CD4-positive, alpha-beta T cell (primary cell): ENCODE measurements at regions not wholly inside any gene's neighbourhood (a gene's known extent, or its start where the extent isn't known, plus 50 kb on each side); places are given as distances from the start of the nearest gene placed in this dataset.

Source experiments
- ATAC-seq: fragments of 200-7000 bp; cut with Tn5 transposase; one replicate; pipeline ENCODE4 v1.10.0; 2022; ENCODE audit warnings: mild to moderate bottlenecking; ENCODE audit not compliant: poor library complexity
- CTCF ChIA-PET: fragments of 350-600 bp; sonication (Branson Sonifier 250); formaldehyde crosslinking; loops from one replicate; lab custom pipeline; 2021; ENCODE audit warnings: antibody characterized with exemption, inconsistent platforms; lab: Charles Lee
- POLR2A ChIA-PET: fragments of 350-600 bp; sonication (Branson Sonifier 250); formaldehyde crosslinking; loops from one replicate; lab custom pipeline; 2021; ENCODE audit warnings: antibody characterized with exemption, inconsistent platforms; lab: Charles Lee
- DNase-seq, 14 experiments: peaks; one replicate each; pipeline ENCODE4 v3.0.0-alpha.2; 2013 to 2020; ENCODE audit warnings: mixed read lengths in 2 of 14
- H3K27ac ChIP-seq, 2 donors: one replicate each; pipeline versions ENCODE4 v1.5.1 to v1.7.0; 2013; ENCODE audit warnings: low read length in 2 of 2, low read depth in 1 of 2, mild to moderate bottlenecking in 1 of 2
- H3K27me3 ChIP-seq, 2 experiments: 1 replicate in 1 of 2; 2 replicates in 1 of 2; pipeline versions ENCODE4 v1.6.1 to v1.7.0; 2013; ENCODE audit warnings: low read length in 2 of 2, control low read depth in 1 of 2, mild to moderate bottlenecking in 1 of 2, moderate library complexity in 1 of 2; ENCODE audit not compliant: insufficient read depth in 2 of 2, control insufficient read depth in 1 of 2
- H3K36me3 ChIP-seq: one replicate; pipeline ENCODE4 v1.6.1; 2013; ENCODE audit warnings: low read length, control low read depth; ENCODE audit not compliant: insufficient read depth
- H3K4me1 ChIP-seq: one replicate; pipeline ENCODE4 v1.6.1; 2013; ENCODE audit warnings: low read length, control low read depth; ENCODE audit not compliant: insufficient read depth
- H3K4me3 ChIP-seq: one replicate; pipeline ENCODE4 v1.5.1; 2013; ENCODE audit warnings: mild to moderate bottlenecking, low read length, moderate library complexity
- H3K9me3 ChIP-seq, 2 experiments: 1 replicate in 1 of 2; 2 replicates in 1 of 2; pipeline versions ENCODE4 v1.6.1 to v1.7.0; 2013; ENCODE audit warnings: low read length in 2 of 2, mild to moderate bottlenecking in 2 of 2, control low read depth in 1 of 2, moderate library complexity in 1 of 2; ENCODE audit not compliant: control insufficient read depth in 1 of 2, insufficient read depth in 1 of 2
- H3K27ac Mint-ChIP-seq: one replicate; pipeline ENCODE4 v1.8.0; 2020; ENCODE audit warnings: mixed read lengths
- H3K27me3 Mint-ChIP-seq: one replicate; pipeline ENCODE4 v1.8.0; 2021; ENCODE audit warnings: mixed read lengths
- H3K36me3 Mint-ChIP-seq: one replicate; pipeline ENCODE4 v1.8.0; 2021; ENCODE audit warnings: low read depth, mixed read lengths
- H3K4me1 Mint-ChIP-seq: one replicate; pipeline ENCODE4 v1.8.0; 2021; ENCODE audit warnings: low read depth, mixed read lengths
- H3K4me3 Mint-ChIP-seq: one replicate; pipeline ENCODE4 v1.8.0; 2020; ENCODE audit warnings: mild to moderate bottlenecking, mixed read lengths
- H3K9me3 Mint-ChIP-seq: one replicate; pipeline ENCODE4 v1.8.0; 2020; ENCODE audit warnings: mixed read lengths
- intact Hi-C, 2 experiments: fragments of 100-400 bp; cut with DNase I in 1 of 2; cut with micrococcal nuclease in 1 of 2; formaldehyde crosslinking; loops; one replicate each; pipeline versions ENCODE4 v1.15.1 to v1.9.0; 2023 to 2025; cut with DNase I, micrococcal nuclease
- TF ChIP-seq, protein P1 (sequence below): fragments of 200-600 bp; IDR thresholded peaks from one replicate; pipeline ENCODE4 v1.8.0; 2022; ENCODE audit warnings: antibody characterized with exemption, mild to moderate bottlenecking

DNA sequence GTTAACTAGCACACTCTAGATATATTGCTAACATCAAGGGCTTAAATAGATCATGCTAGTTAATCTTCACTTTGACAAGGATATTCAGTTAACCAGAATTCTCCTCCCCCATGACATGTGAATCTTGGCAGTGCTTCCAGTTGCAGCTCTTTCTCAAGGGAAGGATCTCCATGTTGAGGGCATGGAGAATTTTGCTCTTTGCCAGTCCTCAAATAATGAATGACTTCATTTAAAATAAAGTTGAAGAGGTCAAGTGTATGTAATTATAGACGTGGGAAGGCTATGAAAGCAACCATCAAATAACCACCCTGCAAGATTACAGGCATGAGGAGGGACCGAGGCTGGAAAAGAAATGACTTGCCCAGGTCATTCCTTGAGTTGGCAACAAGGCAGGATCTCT lies 87.3 kb upstream of the CPEB2 start:
- Mint-ChIP-seq H3K27ac (no peak overlapping the region), H3K4me3 (no peak overlapping the region), H3K27me3 (peaks cover 20% of the 10 kb centered on the region), H3K36me3 (no peaks in the 10 kb centered on the region), H3K9me3 (no peaks in the 10 kb centered on the region), H3K4me1 (no peaks in the 10 kb centered on the region)
- Histone ChIP-seq H3K36me3 (no peaks in the 10 kb centered on the region), H3K27me3 (peaks cover 0 to 11% of the 10 kb centered on the region in 2 experiments), H3K27ac (no peak overlapping the region), H3K4me3 (no peak overlapping the region), H3K9me3 (no peaks in the 10 kb centered on the region), H3K4me1 (no peaks in the 10 kb centered on the region)
- ATAC-seq: no peak
- intact Hi-C loops: no loop called here
- DNase-seq: no peak
- ChIA-PET CTCF (no interaction called here), POLR2A (no interaction called here)
- TF ChIP-seq, protein P1, sequence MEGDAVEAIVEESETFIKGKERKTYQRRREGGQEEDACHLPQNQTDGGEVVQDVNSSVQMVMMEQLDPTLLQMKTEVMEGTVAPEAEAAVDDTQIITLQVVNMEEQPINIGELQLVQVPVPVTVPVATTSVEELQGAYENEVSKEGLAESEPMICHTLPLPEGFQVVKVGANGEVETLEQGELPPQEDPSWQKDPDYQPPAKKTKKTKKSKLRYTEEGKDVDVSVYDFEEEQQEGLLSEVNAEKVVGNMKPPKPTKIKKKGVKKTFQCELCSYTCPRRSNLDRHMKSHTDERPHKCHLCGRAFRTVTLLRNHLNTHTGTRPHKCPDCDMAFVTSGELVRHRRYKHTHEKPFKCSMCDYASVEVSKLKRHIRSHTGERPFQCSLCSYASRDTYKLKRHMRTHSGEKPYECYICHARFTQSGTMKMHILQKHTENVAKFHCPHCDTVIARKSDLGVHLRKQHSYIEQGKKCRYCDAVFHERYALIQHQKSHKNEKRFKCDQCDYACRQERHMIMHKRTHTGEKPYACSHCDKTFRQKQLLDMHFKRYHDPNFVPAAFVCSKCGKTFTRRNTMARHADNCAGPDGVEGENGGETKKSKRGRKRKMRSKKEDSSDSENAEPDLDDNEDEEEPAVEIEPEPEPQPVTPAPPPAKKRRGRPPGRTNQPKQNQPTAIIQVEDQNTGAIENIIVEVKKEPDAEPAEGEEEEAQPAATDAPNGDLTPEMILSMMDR: no peak

DNA sequence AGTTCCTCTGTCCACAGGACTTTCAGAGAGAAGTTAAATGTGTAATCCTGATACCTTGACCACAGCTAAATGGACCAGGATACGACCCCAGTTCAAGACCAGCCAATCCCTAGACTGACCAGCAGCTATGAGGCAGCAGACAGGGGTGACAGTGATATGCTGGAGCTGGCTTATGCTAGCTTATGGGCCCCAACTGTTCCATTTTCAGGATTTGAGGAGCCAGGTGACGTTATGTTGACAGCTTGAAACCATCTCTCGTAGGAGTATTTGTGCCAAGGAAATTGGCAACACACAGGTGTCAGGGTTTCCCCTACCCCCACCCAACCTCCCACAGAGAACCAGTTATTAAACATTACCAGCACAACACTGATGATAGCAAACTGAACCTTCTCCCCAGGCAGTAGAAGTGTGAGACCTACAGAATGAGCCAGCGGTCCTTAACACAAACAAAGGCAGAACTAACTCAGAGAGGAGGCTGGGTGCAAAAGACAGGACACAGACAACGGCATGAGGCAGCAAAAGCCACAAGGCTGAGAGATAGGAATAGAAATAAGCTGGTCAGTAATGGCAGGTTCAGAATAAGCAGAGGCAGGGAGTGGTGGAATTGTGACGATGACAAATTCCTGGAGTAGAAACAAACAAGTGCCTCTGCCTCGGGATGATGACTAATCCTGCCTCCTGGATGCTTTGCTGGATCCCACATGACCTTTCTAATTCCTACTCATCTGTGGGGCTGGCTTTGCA lies 85.6 kb upstream of the CPEB2 start:
- no peak overlapping the region for H3K4me3 Mint-ChIP-seq
- TF ChIP-seq, protein P1: no peak
- no peaks in the 10 kb centered on the region for H3K36me3 Mint-ChIP-seq
- H3K9me3 Mint-ChIP-seq: no peaks in the 10 kb centered on the region
- ATAC-seq (no peak), DNase-seq (no peak)
- H3K27me3 ChIP-seq: no peaks in the 10 kb centered on the region
- no peaks in the 10 kb centered on the region for H3K9me3 ChIP-seq
- intact Hi-C loops: no loop called here
- no peak overlapping the region for H3K27ac ChIP-seq
- H3K4me1 ChIP-seq: no peaks in the 10 kb centered on the region
- CTCF ChIA-PET: no interaction called here
- no peak overlapping the region for H3K27ac Mint-ChIP-seq
- H3K4me1 Mint-ChIP-seq: no peaks in the 10 kb centered on the region
- no peak overlapping the region for H3K4me3 ChIP-seq
- H3K27me3 Mint-ChIP-seq: peaks cover 4% of the 10 kb centered on the region
- H3K36me3 ChIP-seq: no peaks in the 10 kb centered on the region
- POLR2A ChIA-PET: no interaction called here

DNA sequence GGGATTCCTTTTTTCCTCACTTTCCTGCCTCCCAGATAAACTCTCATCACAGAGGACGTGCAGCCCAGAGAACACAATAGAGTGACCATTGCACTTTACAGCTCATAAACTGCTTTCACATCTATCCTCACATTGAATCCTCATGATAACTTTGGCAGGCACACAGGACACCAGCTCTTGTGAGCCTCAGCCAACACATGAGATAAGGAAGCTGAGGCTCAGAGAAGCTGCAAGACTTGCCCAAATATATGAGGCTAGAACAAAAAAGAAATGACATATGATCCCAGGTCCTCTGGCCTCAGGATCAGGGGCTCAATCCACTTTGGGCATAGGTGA lies 85.0 kb upstream of the CPEB2 start:
- no peaks in the 10 kb centered on the region for H3K27me3 ChIP-seq
- Mint-ChIP-seq H3K4me1 (no peaks in the 10 kb centered on the region), H3K4me3 (no peak overlapping the region), H3K27me3 (peaks cover 4% of the 10 kb centered on the region), H3K27ac (no peak overlapping the region), H3K36me3 (no peaks in the 10 kb centered on the region), H3K9me3 (no peaks in the 10 kb centered on the region)
- intact Hi-C loops: no loop called here
- DNase-seq: no peak
- TF ChIP-seq, protein P1: no peak
- H3K27ac ChIP-seq: no peak overlapping the region
- H3K36me3 ChIP-seq: no peaks in the 10 kb centered on the region
- CTCF ChIA-PET: no interaction called here
- no peak overlapping the region for H3K4me3 ChIP-seq
- no peak for ATAC-seq
- POLR2A ChIA-PET: no interaction called here
- no peaks in the 10 kb centered on the region for H3K4me1 ChIP-seq
- no peaks in the 10 kb centered on the region for H3K9me3 ChIP-seq
